LNCaP clone FGC (cell line): ENCODE measurements at regions not wholly inside any gene's neighbourhood (a gene's known extent, or its start where the extent isn't known, plus 50 kb on each side); places are given as distances from the start of the nearest gene placed in this dataset.

Experiments used
- DNase-seq: peaks from one replicate; pipeline ENCODE4 v3.0.0-alpha.2; 2011; ENCODE audit warnings: low read depth
- H3K4me3 ChIP-seq: 2 replicates; pipeline ENCODE4 v1.5.1; 2011; ENCODE audit warnings: mild to moderate bottlenecking, low read depth, low read length, control low read depth
- TF ChIP-seq, protein P1 (sequence below): IDR thresholded peaks from 2 replicates; pipeline ENCODE4 v1.5.1; 2012; ENCODE audit warnings: mild to moderate bottlenecking; ENCODE audit not compliant: control insufficient read depth, insufficient read depth; ENCODE audit errors: extremely low read depth

DNA sequence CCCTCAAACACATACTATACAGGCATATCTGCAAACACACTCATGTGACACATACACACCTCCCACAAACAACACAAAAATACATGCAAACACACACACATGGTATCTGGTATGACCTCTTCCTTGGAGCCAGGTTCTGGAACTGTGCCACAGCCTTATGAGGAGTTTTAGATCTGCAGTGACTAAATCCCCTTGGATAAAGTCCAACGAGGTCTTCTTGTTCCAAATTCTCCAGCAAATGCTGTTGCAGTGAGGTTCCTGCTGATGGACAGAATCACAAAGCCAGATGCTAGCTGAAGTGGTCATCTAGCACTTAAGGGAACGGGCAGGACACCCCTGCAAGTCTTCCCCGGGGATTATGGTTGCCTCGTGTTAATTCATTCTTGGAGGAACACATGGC lies 54.5 kb upstream of the DAPL1 start:
- no peak overlapping the region for H3K4me3 ChIP-seq
- TF ChIP-seq, protein P1, sequence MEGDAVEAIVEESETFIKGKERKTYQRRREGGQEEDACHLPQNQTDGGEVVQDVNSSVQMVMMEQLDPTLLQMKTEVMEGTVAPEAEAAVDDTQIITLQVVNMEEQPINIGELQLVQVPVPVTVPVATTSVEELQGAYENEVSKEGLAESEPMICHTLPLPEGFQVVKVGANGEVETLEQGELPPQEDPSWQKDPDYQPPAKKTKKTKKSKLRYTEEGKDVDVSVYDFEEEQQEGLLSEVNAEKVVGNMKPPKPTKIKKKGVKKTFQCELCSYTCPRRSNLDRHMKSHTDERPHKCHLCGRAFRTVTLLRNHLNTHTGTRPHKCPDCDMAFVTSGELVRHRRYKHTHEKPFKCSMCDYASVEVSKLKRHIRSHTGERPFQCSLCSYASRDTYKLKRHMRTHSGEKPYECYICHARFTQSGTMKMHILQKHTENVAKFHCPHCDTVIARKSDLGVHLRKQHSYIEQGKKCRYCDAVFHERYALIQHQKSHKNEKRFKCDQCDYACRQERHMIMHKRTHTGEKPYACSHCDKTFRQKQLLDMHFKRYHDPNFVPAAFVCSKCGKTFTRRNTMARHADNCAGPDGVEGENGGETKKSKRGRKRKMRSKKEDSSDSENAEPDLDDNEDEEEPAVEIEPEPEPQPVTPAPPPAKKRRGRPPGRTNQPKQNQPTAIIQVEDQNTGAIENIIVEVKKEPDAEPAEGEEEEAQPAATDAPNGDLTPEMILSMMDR = no peak
- no peak for DNase-seq

DNA sequence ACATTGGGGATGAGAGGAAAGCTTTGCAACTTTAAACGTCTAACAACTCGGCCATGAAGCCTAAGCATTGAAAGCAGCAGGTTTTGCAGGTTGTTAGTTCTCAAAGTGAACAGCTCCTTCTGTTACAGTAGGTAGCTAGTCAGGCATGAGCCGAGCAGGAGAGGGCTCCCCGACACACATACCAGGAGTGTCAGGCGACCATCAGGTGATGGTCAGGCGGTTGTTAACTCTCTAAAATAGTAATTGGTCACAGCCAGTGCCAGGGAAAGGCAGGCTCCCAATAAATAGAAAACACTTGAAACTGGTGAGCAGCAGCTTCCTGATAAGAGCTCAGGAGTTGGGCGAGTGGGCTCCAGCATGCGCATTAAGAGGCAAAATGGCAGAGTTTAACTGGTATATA lies 53.5 kb upstream of the DAPL1 start:
- DNase-seq = no peak
- TF ChIP-seq, protein P1 = no peak
- no peak overlapping the region for H3K4me3 ChIP-seq

DNA sequence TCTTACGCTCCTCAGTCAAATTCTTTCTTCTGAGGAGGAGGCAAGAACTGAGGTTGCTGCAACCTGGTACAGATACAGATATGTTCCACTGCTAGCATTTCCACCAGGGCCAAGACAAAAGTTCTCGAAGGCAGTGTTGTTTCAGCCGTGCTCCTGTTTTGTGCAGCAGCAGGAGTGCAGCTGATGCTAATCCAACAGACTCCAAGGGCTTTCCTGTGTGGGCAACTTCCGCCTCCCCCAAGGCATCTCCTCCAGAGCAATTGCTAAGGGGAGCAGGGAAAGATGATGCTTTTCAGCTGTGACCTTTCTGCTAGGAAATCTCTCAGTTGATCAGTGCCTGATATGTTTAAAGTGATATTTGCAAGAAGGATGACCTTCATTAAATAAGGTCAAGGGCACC lies 52.6 kb upstream of the DAPL1 start:
- H3K4me3 ChIP-seq = no peak overlapping the region
- TF ChIP-seq, protein P1 = no peak
- no peak for DNase-seq

DNA sequence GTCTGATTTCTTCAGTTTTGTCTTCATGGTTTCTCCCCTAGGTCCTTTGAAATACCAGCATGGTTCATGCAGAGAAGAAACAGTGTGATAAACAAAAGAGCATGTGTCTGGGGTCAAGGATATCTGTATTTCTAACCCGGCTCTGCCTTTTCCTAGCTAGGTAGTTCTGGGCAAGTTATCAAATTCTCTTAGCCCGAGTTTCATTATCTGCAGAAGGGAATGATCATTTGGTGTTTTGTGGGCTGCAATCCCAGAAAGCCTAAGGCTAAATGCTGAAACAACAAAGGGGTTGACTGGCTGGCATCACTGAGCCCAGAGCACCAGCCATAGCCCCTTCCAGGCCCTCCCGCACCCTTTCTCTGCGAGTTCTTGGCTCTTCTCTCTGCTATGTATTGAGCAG lies 51.7 kb upstream of the DAPL1 start:
- H3K4me3 ChIP-seq = no peak overlapping the region
- TF ChIP-seq, protein P1 = no peak
- DNase-seq = no peak

DNA sequence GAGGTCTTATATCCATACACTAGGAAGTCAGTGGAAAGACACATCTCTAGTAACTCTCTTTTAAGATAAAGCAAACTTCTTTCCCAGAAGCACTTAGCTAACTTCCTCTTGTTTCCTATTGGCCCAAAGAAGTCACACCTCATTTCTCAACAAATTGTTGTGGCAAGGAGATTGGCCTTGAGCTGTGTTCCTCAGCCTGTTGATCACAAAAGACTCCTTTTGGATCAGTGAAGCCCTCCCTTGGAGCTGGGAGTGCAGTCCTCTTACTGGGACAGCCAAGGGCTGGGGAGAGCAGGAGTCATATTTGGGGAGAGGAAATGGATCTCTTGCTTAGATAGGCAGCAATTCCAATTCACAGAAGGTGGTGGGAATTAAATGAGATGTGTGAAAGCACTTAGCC lies 51.2 kb upstream of the DAPL1 start:
- no peak overlapping the region for H3K4me3 ChIP-seq
- no peak for DNase-seq
- TF ChIP-seq, protein P1 = no peak

DNA sequence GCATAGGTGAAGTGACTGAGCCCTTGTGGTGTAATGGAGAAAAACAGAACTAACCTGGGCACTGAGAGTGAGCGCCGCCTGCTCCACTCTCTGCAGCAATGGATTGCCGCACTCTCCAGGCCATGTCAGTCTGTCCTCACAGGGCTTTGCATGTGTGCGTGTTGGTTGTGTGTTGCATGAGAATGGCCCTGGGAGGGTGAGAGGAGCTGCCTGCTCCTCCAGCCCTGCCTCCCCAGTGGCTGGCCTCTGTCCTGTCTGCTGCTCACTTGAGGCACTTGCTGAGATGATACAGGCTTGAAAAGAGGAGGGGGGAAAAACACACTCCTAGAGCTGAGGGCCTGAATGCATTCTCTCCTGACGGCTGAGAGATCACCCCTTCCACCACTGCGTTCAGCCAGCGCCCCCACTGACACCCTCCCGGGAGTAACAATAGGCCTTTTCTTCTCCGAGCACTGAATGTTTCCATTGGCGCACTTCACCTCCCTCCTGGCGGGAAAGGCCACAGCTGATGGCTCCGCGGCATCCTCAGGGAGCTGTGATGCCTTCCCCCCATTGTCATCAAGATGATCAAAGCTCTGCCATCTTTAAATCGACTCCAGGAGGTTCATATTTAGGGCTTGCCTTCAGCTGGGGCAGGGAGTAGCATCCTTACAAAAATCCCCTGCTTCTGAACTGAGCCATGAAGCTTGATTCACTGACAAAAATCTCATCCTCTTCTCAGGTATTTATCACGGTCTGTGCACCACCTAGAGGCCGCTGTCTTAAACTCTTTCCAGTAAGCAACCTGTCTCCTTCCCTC lies 49.9 kb upstream of the DAPL1 start:
- TF ChIP-seq, protein P1 = peak; percentile 67
- DNase-seq = no peak
- H3K4me3 ChIP-seq = no peak overlapping the region
